ENCODE measurements at regions not wholly inside any gene's neighbourhood (a gene's known extent, or its start where the extent isn't known, plus 50 kb on each side); places are given as distances from the start of the nearest gene placed in this dataset.

DNA sequence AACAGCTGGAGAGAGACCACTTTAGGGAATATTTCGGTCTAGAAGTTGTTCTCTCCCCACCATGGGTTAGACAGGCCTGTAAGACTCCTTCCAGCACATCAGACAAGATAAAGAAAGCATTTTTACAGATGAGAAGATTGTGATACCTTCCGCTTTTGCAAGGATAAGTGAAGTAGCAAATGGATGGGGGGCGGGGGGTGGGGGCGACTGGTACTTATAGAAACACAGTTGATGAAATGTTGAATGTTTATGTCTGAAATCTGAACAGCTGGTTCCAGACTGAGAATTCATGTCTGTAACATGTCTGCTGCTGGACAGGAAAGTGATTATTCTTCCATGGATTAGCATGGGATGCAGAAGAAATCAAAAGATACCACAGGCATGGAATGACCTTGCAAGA lies 90.5 kb upstream of the FN1 start:
- Histone ChIP-seq H3K9ac (ENCODE audit: low read length) (no peak overlapping the region), H3F3A (ENCODE audit: low read length, unreplicated experiment) (peaks cover 5% of the 10 kb centered on the region), H4K20me1 (ENCODE audit: low read length) (no peaks in the 10 kb centered on the region), H3K27me3 (ENCODE audit: low read length) (no peaks in the 10 kb centered on the region), H3K9me2 (replicated peaks; ENCODE audit: low read length) (no peaks in the 10 kb centered on the region), H3K27ac (ENCODE audit: low read length) (no peak overlapping the region), H3K9me3 (ENCODE audit: low read length) (no peaks in the 10 kb centered on the region), H3K4me3 (ENCODE audit: low read length) (no peak overlapping the region), H2AFZ (ENCODE audit: low read length) (no peak overlapping the region), H3K4me2 (ENCODE audit: low read length) (no peak overlapping the region), H3K79me2 (ENCODE audit: low read length) (no peaks in the 10 kb centered on the region), H3K4me1 (ENCODE audit: insufficient read depth, low read length) (peaks cover 34% of the 10 kb centered on the region), H3K36me3 (ENCODE audit: low read depth, low read length) (no peaks in the 10 kb centered on the region)
- no TSS peak for BruUV-seq (replicated peaks)
- intact Hi-C loops (cut with micrococcal nuclease): no loop called here
- no peak for DNase-seq
- no peak for TF ChIP-seq EZH2 (IDR thresholded peaks at IDR 0.05; ENCODE audit: low read length, unreplicated experiment)
- TF ChIP-seq, protein P1, sequence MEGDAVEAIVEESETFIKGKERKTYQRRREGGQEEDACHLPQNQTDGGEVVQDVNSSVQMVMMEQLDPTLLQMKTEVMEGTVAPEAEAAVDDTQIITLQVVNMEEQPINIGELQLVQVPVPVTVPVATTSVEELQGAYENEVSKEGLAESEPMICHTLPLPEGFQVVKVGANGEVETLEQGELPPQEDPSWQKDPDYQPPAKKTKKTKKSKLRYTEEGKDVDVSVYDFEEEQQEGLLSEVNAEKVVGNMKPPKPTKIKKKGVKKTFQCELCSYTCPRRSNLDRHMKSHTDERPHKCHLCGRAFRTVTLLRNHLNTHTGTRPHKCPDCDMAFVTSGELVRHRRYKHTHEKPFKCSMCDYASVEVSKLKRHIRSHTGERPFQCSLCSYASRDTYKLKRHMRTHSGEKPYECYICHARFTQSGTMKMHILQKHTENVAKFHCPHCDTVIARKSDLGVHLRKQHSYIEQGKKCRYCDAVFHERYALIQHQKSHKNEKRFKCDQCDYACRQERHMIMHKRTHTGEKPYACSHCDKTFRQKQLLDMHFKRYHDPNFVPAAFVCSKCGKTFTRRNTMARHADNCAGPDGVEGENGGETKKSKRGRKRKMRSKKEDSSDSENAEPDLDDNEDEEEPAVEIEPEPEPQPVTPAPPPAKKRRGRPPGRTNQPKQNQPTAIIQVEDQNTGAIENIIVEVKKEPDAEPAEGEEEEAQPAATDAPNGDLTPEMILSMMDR (conservative IDR thresholded peaks at IDR 0.05; ENCODE audit: low read depth, low read length): no peak
- TF ChIP-seq EZH2phosphoT487 (IDR thresholded peaks at IDR 0.05; ENCODE audit: borderline replicate concordance, low read length): no peak
- ATAC-seq: no peak
- ChIA-PET POLR2A (ENCODE audit: unreplicated experiment) (no interaction called here), CTCF (no interaction called here)

DNA sequence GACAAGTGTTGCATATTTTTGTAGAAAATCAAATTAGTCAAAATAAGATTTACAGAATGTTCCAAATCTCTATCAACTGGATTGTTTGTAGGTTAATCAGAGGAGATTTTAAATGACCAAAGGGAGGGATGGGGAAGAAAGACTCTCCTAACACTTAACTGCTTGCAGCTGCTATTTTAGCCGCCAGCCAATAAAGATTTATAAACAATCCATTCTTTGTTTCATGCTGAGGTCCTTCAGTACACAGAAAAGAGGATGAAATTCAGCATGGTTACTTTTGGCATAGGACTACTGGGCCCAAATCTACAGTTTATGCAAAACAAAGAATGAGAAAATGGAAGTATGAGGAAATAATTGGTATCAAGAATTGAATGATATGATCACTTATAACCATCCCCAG lies 86.4 kb upstream of the FN1 start:
- no peaks in the 10 kb centered on the region for H3K4me1 ChIP-seq (ENCODE audit: insufficient read depth, low read length)
- intact Hi-C loops (cut with micrococcal nuclease): no loop called here
- H3K4me3 ChIP-seq (ENCODE audit: low read length): no peak overlapping the region
- no TSS peak for BruUV-seq (replicated peaks)
- H3K9me2 ChIP-seq (replicated peaks; ENCODE audit: low read length): no peaks in the 10 kb centered on the region
- no peak overlapping the region for H3K27ac ChIP-seq (ENCODE audit: low read length)
- ATAC-seq: no peak
- no peaks in the 10 kb centered on the region for H4K20me1 ChIP-seq (ENCODE audit: low read length)
- no peak overlapping the region for H3K4me2 ChIP-seq (ENCODE audit: low read length)
- no peaks in the 10 kb centered on the region for H3K79me2 ChIP-seq (ENCODE audit: low read length)
- ChIA-PET CTCF (no interaction called here), POLR2A (ENCODE audit: unreplicated experiment) (no interaction called here)
- H3K9me3 ChIP-seq (ENCODE audit: low read length): no peaks in the 10 kb centered on the region
- no peak overlapping the region for H2AFZ ChIP-seq (ENCODE audit: low read length)
- no peaks in the 10 kb centered on the region for H3F3A ChIP-seq (ENCODE audit: low read length, unreplicated experiment)
- H3K36me3 ChIP-seq (ENCODE audit: low read depth, low read length): no peaks in the 10 kb centered on the region
- no peaks in the 10 kb centered on the region for H3K27me3 ChIP-seq (ENCODE audit: low read length)
- TF ChIP-seq EZH2phosphoT487 (IDR thresholded peaks at IDR 0.05; ENCODE audit: borderline replicate concordance, low read length): no peak
- TF ChIP-seq, protein P1 (conservative IDR thresholded peaks at IDR 0.05; ENCODE audit: low read depth, low read length): no peak
- TF ChIP-seq EZH2 (IDR thresholded peaks at IDR 0.05; ENCODE audit: low read length, unreplicated experiment): no peak
- no peak overlapping the region for H3K9ac ChIP-seq (ENCODE audit: low read length)
- DNase-seq: no peak

DNA sequence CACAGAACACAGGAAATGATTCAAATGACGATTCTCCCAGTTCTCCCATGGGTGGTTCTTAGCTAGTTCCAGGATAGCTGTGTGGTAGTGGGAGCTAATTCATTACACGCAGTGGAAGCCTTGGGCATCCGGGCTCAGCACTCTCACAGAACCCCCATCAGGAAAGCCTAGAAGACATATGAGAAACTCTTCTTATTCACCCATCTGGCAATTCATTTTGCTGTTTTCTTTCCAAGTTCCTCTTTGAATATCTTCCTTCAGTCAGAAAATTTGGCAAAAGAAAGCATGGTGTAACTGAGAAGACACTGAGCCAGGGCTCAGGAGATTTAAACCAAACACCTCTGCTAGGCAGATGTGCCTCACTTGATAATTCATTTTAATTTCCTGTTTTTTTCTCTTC lies 85.2 kb upstream of the FN1 start:
- no peaks in the 10 kb centered on the region for H3K36me3 ChIP-seq (ENCODE audit: low read depth, low read length)
- TF ChIP-seq EZH2 (IDR thresholded peaks at IDR 0.05; ENCODE audit: low read length, unreplicated experiment) (no peak), EZH2phosphoT487 (IDR thresholded peaks at IDR 0.05; ENCODE audit: borderline replicate concordance, low read length) (no peak)
- TF ChIP-seq, protein P1 (conservative IDR thresholded peaks at IDR 0.05; ENCODE audit: low read depth, low read length): no peak
- DNase-seq (no peak), ATAC-seq (no peak)
- no peak overlapping the region for H3K4me2 ChIP-seq (ENCODE audit: low read length)
- no peaks in the 10 kb centered on the region for H3F3A ChIP-seq (ENCODE audit: low read length, unreplicated experiment)
- H2AFZ ChIP-seq (ENCODE audit: low read length): no peak overlapping the region
- CTCF ChIA-PET: interaction anchor here (0.7 kb wide), 1 partner anchor 353 kb away, joined by 3 read pairs; no protein-coding TSS in a partner anchor
- no TSS peak for BruUV-seq (replicated peaks)
- POLR2A ChIA-PET (ENCODE audit: unreplicated experiment): no interaction called here
- H3K4me3 ChIP-seq (ENCODE audit: low read length): no peak overlapping the region
- H3K9me3 ChIP-seq (ENCODE audit: low read length): no peaks in the 10 kb centered on the region
- intact Hi-C loops (cut with micrococcal nuclease): no loop called here
- H3K9me2 ChIP-seq (replicated peaks; ENCODE audit: low read length): no peaks in the 10 kb centered on the region
- no peak overlapping the region for H3K9ac ChIP-seq (ENCODE audit: low read length)
- no peaks in the 10 kb centered on the region for H3K79me2 ChIP-seq (ENCODE audit: low read length)
- H3K4me1 ChIP-seq (ENCODE audit: insufficient read depth, low read length): no peaks in the 10 kb centered on the region
- H3K27me3 ChIP-seq (ENCODE audit: low read length): no peaks in the 10 kb centered on the region
- no peak overlapping the region for H3K27ac ChIP-seq (ENCODE audit: low read length)
- H4K20me1 ChIP-seq (ENCODE audit: low read length): no peaks in the 10 kb centered on the region
